ENCODE measurements at regions not wholly inside any gene's neighbourhood (a gene's known extent, or its start where the extent isn't known, plus 50 kb on each side); places are given as distances from the start of the nearest gene placed in this dataset.

DNA sequence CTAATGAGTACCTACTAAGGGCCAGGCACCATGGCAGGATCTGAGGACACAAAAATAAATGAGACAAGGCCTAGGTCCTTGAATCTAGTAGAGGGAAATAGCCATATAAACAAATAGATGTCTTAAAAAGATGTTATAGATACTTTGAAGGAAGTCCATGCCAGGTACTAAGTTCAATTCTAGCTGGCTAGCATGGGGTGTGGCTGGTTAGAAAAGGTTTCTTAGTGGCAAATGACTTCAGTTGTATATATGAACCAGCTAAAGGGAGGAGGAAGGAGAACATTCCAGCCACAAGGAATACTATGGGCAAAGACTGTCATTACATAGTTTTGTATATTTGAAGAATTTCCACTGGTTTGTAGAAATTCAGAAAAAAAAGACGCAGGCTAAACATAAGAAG lies 133.6 kb upstream of the BMP4 start:
- TF ChIP-seq, protein P1, sequence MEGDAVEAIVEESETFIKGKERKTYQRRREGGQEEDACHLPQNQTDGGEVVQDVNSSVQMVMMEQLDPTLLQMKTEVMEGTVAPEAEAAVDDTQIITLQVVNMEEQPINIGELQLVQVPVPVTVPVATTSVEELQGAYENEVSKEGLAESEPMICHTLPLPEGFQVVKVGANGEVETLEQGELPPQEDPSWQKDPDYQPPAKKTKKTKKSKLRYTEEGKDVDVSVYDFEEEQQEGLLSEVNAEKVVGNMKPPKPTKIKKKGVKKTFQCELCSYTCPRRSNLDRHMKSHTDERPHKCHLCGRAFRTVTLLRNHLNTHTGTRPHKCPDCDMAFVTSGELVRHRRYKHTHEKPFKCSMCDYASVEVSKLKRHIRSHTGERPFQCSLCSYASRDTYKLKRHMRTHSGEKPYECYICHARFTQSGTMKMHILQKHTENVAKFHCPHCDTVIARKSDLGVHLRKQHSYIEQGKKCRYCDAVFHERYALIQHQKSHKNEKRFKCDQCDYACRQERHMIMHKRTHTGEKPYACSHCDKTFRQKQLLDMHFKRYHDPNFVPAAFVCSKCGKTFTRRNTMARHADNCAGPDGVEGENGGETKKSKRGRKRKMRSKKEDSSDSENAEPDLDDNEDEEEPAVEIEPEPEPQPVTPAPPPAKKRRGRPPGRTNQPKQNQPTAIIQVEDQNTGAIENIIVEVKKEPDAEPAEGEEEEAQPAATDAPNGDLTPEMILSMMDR (IDR thresholded peaks at IDR 0.05) = no peak
- TF ChIP-seq POLR2AphosphoS5 (IDR thresholded peaks at IDR 0.05) (no peak), POLR2A (IDR thresholded peaks at IDR 0.05) (no peak), EP300 (IDR thresholded peaks at IDR 0.05) (no peak)
